ENCODE measurements at regions not wholly inside any gene's neighbourhood (a gene's known extent, or its start where the extent isn't known, plus 50 kb on each side); places are given as distances from the start of the nearest gene placed in this dataset.

DNA sequence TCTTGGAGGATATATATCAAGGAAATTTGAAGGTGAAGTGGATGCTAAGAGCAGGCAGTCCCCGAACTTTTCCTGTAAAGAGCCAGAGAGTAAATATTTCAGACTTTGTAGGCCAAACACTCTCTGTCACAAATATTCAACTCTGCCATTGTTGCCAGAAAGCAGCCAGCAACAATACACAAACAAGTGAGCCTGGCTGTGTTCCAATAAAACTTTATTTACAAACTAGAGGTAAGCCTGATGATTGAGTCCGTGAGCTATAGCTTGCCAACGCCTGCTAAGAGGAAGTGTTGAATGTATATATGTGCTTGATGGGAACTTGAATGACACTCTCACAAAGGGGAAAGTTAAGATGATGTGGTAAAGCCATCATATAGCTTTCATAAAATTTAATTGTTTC is 166.0 kb upstream of the PLN start:
- ChIA-PET RAD21 (ENCODE audit: unreplicated experiment) (no interaction called here), SMC1A (ENCODE audit: uncharacterized antibody, unreplicated experiment) (no interaction called here), POLR2A (no interaction called here), CTCF (no interaction called here)
- no peak for DNase-seq (ENCODE audit: low read depth, low spot score)
- Histone ChIP-seq H3K27me3 (replicated peaks in 1 of 2; ENCODE audit: control insufficient read depth in 2 of 2, insufficient read depth in 2 of 2, low read length in 1 of 2) (no peaks in the 10 kb centered on the region; a peak in 1 of 4 replicates), H3K4me1 (ENCODE audit: control insufficient read depth, insufficient read depth, low read length) (no peaks in the 10 kb centered on the region), H4K20me1 (ENCODE audit: control insufficient read depth, insufficient read depth) (no peaks in the 10 kb centered on the region), H3K4me2 (ENCODE audit: control insufficient read depth, insufficient read depth) (no peak overlapping the region), H3K27ac (ENCODE audit: control insufficient read depth, insufficient read depth) (no peak overlapping the region), H3K79me2 (ENCODE audit: control insufficient read depth, insufficient read depth, low read length) (no peaks in the 10 kb centered on the region), H3K4me3 (no peak overlapping the region), H3K9ac (ENCODE audit: control insufficient read depth, insufficient read depth, low read length) (no peak overlapping the region), H2AFZ (ENCODE audit: control insufficient read depth, low read depth, low read length) (no peak overlapping the region), H3K9me3 (replicated peaks; ENCODE audit: control insufficient read depth, insufficient read depth, low read length) (no peaks in the 10 kb centered on the region), H3K36me3 (ENCODE audit: control insufficient read depth in 2 of 2, insufficient read depth in 2 of 2, low read length in 1 of 2) (no peaks in the 10 kb centered on the region)
- no TSS peak for BruUV-seq (replicated peaks)
- WGBS (ENCODE audit: insufficient coverage, insufficient replicate concordance, low lambda C conversion rate, missing lambda C conversion rate) = 17% methylated on average over 3 of the region's 3 CpGs
- in situ Hi-C loops (cut with MboI) = no loop called here
- no peak for FAIRE-seq
- ATAC-seq = no peak
- intact Hi-C loops (cut with micrococcal nuclease; ENCODE audit: unreplicated experiment) = no loop called here
- TF ChIP-seq MTA3 (IDR thresholded peaks at IDR 0.05; ENCODE audit: borderline replicate concordance, low read length) = no peak
- no peak for TF ChIP-seq EZH2 (IDR thresholded peaks at IDR 0.05; ENCODE audit: borderline replicate concordance, control insufficient read depth, low read depth, low read length)
- TF ChIP-seq MXI1 (IDR thresholded peaks at IDR 0.05; ENCODE audit: low read depth, low read length) = no peak
- TF ChIP-seq PML (IDR thresholded peaks at IDR 0.05; ENCODE audit: low read length) = no peak
- TF ChIP-seq, protein P1, sequence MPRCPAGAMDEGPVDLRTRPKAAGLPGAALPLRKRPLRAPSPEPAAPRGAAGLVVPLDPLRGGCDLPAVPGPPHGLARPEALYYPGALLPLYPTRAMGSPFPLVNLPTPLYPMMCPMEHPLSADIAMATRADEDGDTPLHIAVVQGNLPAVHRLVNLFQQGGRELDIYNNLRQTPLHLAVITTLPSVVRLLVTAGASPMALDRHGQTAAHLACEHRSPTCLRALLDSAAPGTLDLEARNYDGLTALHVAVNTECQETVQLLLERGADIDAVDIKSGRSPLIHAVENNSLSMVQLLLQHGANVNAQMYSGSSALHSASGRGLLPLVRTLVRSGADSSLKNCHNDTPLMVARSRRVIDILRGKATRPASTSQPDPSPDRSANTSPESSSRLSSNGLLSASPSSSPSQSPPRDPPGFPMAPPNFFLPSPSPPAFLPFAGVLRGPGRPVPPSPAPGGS (IDR thresholded peaks at IDR 0.05; ENCODE audit: borderline replicate concordance, insufficient read depth, low read depth, low read length, poor library complexity, severe bottlenecking) = no peak
- TF ChIP-seq ZZZ3 (IDR thresholded peaks at IDR 0.05; ENCODE audit: control insufficient read depth, insufficient read length, low read depth) = no peak
- no peak for TF ChIP-seq SKIL (IDR thresholded peaks at IDR 0.05; ENCODE audit: low read depth, poor library complexity, severe bottlenecking)
- no peak for TF ChIP-seq MLLT1 (IDR thresholded peaks at IDR 0.05)

Data from GM12878 (cell line).